ENCODE measurements at regions not wholly inside any gene's neighbourhood (a gene's known extent, or its start where the extent isn't known, plus 50 kb on each side); places are given as distances from the start of the nearest gene placed in this dataset.

DNA sequence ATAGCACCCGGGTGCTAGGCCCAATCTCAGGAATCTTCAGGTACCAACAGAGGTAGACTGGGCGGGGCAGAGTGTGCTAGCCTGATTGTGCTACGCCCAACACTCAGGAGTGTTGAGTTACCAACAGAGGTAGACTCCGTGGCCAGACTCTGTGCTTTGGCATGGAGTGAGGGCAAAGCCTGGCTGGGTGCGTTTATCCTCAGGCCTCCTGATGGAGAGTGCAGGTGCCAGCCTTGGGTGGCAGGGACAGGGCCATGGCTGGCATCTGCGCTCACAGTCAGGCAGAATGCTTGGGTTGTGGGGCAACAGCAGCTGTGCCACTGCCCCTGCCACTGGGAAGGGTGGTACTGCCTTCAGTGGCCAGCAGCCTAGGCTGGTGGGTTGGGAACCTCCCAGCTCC lies 111.6 kb downstream of the NEUROD6 start:
- TF ChIP-seq, protein P1, sequence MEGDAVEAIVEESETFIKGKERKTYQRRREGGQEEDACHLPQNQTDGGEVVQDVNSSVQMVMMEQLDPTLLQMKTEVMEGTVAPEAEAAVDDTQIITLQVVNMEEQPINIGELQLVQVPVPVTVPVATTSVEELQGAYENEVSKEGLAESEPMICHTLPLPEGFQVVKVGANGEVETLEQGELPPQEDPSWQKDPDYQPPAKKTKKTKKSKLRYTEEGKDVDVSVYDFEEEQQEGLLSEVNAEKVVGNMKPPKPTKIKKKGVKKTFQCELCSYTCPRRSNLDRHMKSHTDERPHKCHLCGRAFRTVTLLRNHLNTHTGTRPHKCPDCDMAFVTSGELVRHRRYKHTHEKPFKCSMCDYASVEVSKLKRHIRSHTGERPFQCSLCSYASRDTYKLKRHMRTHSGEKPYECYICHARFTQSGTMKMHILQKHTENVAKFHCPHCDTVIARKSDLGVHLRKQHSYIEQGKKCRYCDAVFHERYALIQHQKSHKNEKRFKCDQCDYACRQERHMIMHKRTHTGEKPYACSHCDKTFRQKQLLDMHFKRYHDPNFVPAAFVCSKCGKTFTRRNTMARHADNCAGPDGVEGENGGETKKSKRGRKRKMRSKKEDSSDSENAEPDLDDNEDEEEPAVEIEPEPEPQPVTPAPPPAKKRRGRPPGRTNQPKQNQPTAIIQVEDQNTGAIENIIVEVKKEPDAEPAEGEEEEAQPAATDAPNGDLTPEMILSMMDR (IDR thresholded peaks at IDR 0.05), result no peak
- no peak for TF ChIP-seq ZFX (IDR thresholded peaks at IDR 0.05; ENCODE audit: borderline replicate concordance)
